Stimulated activated CD8-positive, alpha-beta memory T cell treated with anti-CD3 and anti-CD28 coated beads, Interleukin-4, amount 100 ng/mL, for 1 hour (primary cell): ENCODE measurements at regions not wholly inside any gene's neighbourhood (a gene's known extent, or its start where the extent isn't known, plus 50 kb on each side); places are given as distances from the start of the nearest gene placed in this dataset.
"Not testable (repeated sequence)": the region's sequence is repeated elsewhere in the genome, so short reads cannot be mapped to it uniquely, and the experiment has no call there.

Experiments used
- DNase-seq, 2 donors: peaks; one replicate each; pipeline ENCODE4 v3.0.0-alpha.2; 2020; ENCODE audit warnings: low read depth in 2 of 2, low spot score in 1 of 2

- DNase-seq, result no peak
These were observed 82.9 kb upstream of the RBPJ start for GRCh38 chr4:26237916-26238315.

GRCh38 chr4:26238426-26238777, 82.4 kb upstream of the RBPJ start:
- no peak for DNase-seq

GRCh38 chr4:26238778-26239679, 81.8 kb upstream of the RBPJ start:
- no peak for DNase-seq

GRCh38 chr4:26239801-26240200, 81.0 kb upstream of the RBPJ start:
- no peak for DNase-seq

- DNase-seq, result no peak
These were observed 79.6 kb upstream of the RBPJ start for GRCh38 chr4:26241179-26241578.

- DNase-seq, result no peak
These were observed 78.4 kb upstream of the RBPJ start for GRCh38 chr4:26242451-26242850.

GRCh38 chr4:26244138-26244537, 76.7 kb upstream of the RBPJ start:
- DNase-seq, result not testable (repeated sequence)

GRCh38 chr4:26248647-26249046, 72.2 kb upstream of the RBPJ start:
- DNase-seq, result no peak

- DNase-seq, result no peak
These were observed 68.3 kb upstream of the RBPJ start for GRCh38 chr4:26252349-26253025.

- no peak for DNase-seq
These were observed 66.8 kb upstream of the RBPJ start for GRCh38 chr4:26253968-26254367.

- DNase-seq, result no peak
These were observed 64.8 kb upstream of the RBPJ start for GRCh38 chr4:26255989-26256388.

- not testable (repeated sequence) for DNase-seq
These were observed 63.4 kb upstream of the RBPJ start for GRCh38 chr4:26257444-26257843.

- no peak for DNase-seq
These were observed 63.0 kb upstream of the RBPJ start for GRCh38 chr4:26257850-26258249.

- DNase-seq, result no peak
These were observed 60.2 kb upstream of the RBPJ start for GRCh38 chr4:26260571-26260970.

GRCh38 chr4:26261405-26261804, 59.4 kb upstream of the RBPJ start:
- DNase-seq, result no peak

GRCh38 chr4:26263165-26263564, 57.6 kb upstream of the RBPJ start:
- no peak for DNase-seq

- no peak for DNase-seq
These were observed 56.7 kb upstream of the RBPJ start for GRCh38 chr4:26264109-26264508.

- no peak for DNase-seq
These were observed 53.7 kb upstream of the RBPJ start for GRCh38 chr4:26267087-26267486.

GRCh38 chr4:26268246-26268645, 52.6 kb upstream of the RBPJ start:
- no peak for DNase-seq

- DNase-seq, result no peak
These were observed 51.8 kb upstream of the RBPJ start for GRCh38 chr4:26269038-26269437.
